CD4-positive, alpha-beta T cell (primary cell): ENCODE measurements at regions not wholly inside any gene's neighbourhood (a gene's known extent, or its start where the extent isn't known, plus 50 kb on each side); places are given as distances from the start of the nearest gene placed in this dataset.

Source experiments
- ATAC-seq: fragments of 200-7000 bp; cut with Tn5 transposase; one replicate; pipeline ENCODE4 v1.10.0; 2022; ENCODE audit warnings: mild to moderate bottlenecking; ENCODE audit not compliant: poor library complexity
- CTCF ChIA-PET: fragments of 350-600 bp; sonication (Branson Sonifier 250); formaldehyde crosslinking; loops from one replicate; lab custom pipeline; 2021; ENCODE audit warnings: antibody characterized with exemption, inconsistent platforms; lab: Charles Lee
- POLR2A ChIA-PET: fragments of 350-600 bp; sonication (Branson Sonifier 250); formaldehyde crosslinking; loops from one replicate; lab custom pipeline; 2021; ENCODE audit warnings: antibody characterized with exemption, inconsistent platforms; lab: Charles Lee
- DNase-seq, 14 experiments: peaks; one replicate each; pipeline ENCODE4 v3.0.0-alpha.2; 2013 to 2020; ENCODE audit warnings: mixed read lengths in 2 of 14
- H3K27ac ChIP-seq, 2 donors: one replicate each; pipeline versions ENCODE4 v1.5.1 to v1.7.0; 2013; ENCODE audit warnings: low read length in 2 of 2, low read depth in 1 of 2, mild to moderate bottlenecking in 1 of 2
- H3K27me3 ChIP-seq, 2 experiments: 1 replicate in 1 of 2; 2 replicates in 1 of 2; pipeline versions ENCODE4 v1.6.1 to v1.7.0; 2013; ENCODE audit warnings: low read length in 2 of 2, control low read depth in 1 of 2, mild to moderate bottlenecking in 1 of 2, moderate library complexity in 1 of 2; ENCODE audit not compliant: insufficient read depth in 2 of 2, control insufficient read depth in 1 of 2
- H3K36me3 ChIP-seq: one replicate; pipeline ENCODE4 v1.6.1; 2013; ENCODE audit warnings: low read length, control low read depth; ENCODE audit not compliant: insufficient read depth
- H3K4me1 ChIP-seq: one replicate; pipeline ENCODE4 v1.6.1; 2013; ENCODE audit warnings: low read length, control low read depth; ENCODE audit not compliant: insufficient read depth
- H3K4me3 ChIP-seq: one replicate; pipeline ENCODE4 v1.5.1; 2013; ENCODE audit warnings: mild to moderate bottlenecking, low read length, moderate library complexity
- H3K9me3 ChIP-seq, 2 experiments: 1 replicate in 1 of 2; 2 replicates in 1 of 2; pipeline versions ENCODE4 v1.6.1 to v1.7.0; 2013; ENCODE audit warnings: low read length in 2 of 2, mild to moderate bottlenecking in 2 of 2, control low read depth in 1 of 2, moderate library complexity in 1 of 2; ENCODE audit not compliant: control insufficient read depth in 1 of 2, insufficient read depth in 1 of 2
- H3K27ac Mint-ChIP-seq: one replicate; pipeline ENCODE4 v1.8.0; 2020; ENCODE audit warnings: mixed read lengths
- H3K27me3 Mint-ChIP-seq: one replicate; pipeline ENCODE4 v1.8.0; 2021; ENCODE audit warnings: mixed read lengths
- H3K36me3 Mint-ChIP-seq: one replicate; pipeline ENCODE4 v1.8.0; 2021; ENCODE audit warnings: low read depth, mixed read lengths
- H3K4me1 Mint-ChIP-seq: one replicate; pipeline ENCODE4 v1.8.0; 2021; ENCODE audit warnings: low read depth, mixed read lengths
- H3K4me3 Mint-ChIP-seq: one replicate; pipeline ENCODE4 v1.8.0; 2020; ENCODE audit warnings: mild to moderate bottlenecking, mixed read lengths
- H3K9me3 Mint-ChIP-seq: one replicate; pipeline ENCODE4 v1.8.0; 2020; ENCODE audit warnings: mixed read lengths
- CTCF ChIP-seq: fragments of 200-600 bp; IDR thresholded peaks from one replicate; pipeline ENCODE4 v1.8.0; 2022; ENCODE audit warnings: antibody characterized with exemption, mild to moderate bottlenecking
- intact Hi-C, 2 experiments: fragments of 100-400 bp; cut with DNase I in 1 of 2; cut with micrococcal nuclease in 1 of 2; formaldehyde crosslinking; loops; one replicate each; pipeline versions ENCODE4 v1.15.1 to v1.9.0; 2023 to 2025; cut with DNase I, micrococcal nuclease

DNA sequence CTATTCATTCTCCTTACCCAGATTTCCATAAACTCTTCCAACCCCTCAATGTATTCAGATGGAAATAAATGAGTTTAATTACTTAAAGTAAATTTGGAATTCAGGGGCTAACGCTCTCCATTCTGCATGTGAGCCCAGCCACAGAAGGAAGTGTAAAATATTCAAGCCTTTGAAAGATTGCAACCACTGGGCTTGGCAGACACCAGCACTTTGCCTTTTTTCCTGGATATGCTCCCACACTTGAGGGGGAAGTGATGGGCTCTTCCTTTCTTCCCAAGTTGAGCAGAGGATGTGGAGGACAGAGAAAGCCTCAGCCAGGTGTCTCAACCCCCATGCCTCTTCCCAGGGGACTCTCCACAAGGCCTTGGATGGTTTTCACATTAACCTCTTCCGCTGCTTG lies 825.1 kb upstream of the EEF2KMT start:
- ChIA-PET CTCF (no interaction called here), POLR2A (no interaction called here)
- Histone ChIP-seq H3K27me3 (no peaks in the 10 kb centered on the region), H3K9me3 (peaks cover 0 to 18% of the 10 kb centered on the region in 2 experiments), H3K36me3 (no peaks in the 10 kb centered on the region), H3K4me1 (no peaks in the 10 kb centered on the region), H3K4me3 (no peak overlapping the region), H3K27ac (no peak overlapping the region)
- Mint-ChIP-seq H3K9me3 (peaks cover 26% of the 10 kb centered on the region), H3K27ac (no peak overlapping the region), H3K4me3 (no peak overlapping the region), H3K36me3 (no peaks in the 10 kb centered on the region), H3K4me1 (no peaks in the 10 kb centered on the region), H3K27me3 (no peaks in the 10 kb centered on the region)
- ATAC-seq (no peak), DNase-seq (no peak)
- intact Hi-C loops: no loop called here
- no peak for TF ChIP-seq CTCF

DNA sequence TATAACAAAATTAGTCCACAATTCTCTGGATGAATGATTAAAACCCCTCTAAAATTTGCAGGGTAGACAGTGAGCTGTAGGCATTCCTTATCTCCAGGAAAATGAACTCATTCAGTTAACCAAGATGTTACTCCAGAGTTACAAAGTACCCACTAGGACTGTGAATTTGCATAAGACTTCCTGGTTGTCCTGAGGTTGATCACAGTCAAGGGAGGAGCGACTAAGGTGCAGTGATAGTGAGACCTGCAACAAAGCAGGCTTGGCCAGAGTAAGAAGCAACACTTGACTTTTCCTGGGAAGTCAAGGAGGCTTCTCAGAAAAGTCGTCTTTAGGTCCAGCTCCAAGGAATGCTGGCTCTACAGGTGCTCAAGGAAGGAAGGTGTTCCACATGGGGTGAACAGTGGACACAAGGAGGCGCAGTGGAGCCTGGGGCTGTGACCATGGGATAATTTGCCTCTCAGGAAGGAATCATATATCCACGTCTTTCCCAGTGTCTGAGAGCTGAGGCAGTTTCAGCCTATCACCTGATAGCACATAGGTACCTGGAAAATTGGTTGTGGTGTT lies 821.1 kb upstream of the EEF2KMT start:
- Mint-ChIP-seq H3K4me3 (no peak overlapping the region), H3K27me3 (no peaks in the 10 kb centered on the region), H3K27ac (no peak overlapping the region), H3K36me3 (no peaks in the 10 kb centered on the region), H3K4me1 (no peaks in the 10 kb centered on the region), H3K9me3 (peaks cover 21% of the 10 kb centered on the region)
- H3K4me1 ChIP-seq: no peaks in the 10 kb centered on the region
- ChIA-PET POLR2A (no interaction called here), CTCF (no interaction called here)
- H3K36me3 ChIP-seq: no peaks in the 10 kb centered on the region
- no peaks in the 10 kb centered on the region for H3K27me3 ChIP-seq
- ATAC-seq (no peak), DNase-seq (no peak)
- no peak overlapping the region for H3K4me3 ChIP-seq
- intact Hi-C loops: no loop called here
- H3K9me3 ChIP-seq: peaks cover 0 to 31% of the 10 kb centered on the region in 2 experiments
- no peak overlapping the region for H3K27ac ChIP-seq
- no peak for TF ChIP-seq CTCF

DNA sequence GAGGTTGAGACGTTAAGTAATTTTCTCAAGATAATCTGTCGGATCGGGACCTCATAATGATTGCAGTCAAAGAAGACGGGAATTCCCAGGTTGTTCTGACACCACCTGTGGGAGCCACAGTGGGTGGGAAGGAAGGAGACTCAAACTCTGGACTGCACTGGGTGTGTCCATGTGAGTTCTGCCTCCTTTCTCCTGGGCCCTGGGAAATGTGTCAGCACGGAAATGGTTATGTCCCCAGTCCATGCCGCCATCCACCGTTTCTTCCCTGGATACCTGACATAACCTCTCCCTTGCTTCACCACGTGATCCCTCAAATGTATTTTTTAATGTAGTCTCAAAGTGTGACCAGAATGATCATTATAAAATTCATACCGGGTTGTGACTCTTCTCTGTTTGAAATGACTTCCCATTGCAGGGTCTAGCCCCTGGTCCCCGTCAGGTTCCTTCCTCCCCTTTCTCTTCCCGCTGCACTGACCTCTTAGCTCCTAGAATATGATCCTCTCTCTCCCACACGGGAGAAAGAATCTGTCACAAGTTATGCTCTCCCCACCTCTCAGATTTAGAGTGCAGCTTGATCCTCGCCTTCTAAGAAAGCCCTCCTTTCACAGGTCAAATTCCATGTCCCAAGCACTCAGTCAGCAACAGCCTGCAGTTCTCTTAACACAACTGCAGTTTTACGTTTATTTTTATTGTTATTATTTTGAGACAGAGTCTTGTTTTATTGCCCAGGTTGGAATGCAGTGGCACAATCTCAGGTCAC lies 820.0 kb upstream of the EEF2KMT start:
- H3K36me3 Mint-ChIP-seq: no peaks in the 10 kb centered on the region
- no peaks in the 10 kb centered on the region for H3K4me1 ChIP-seq
- H3K4me3 Mint-ChIP-seq: no peak overlapping the region
- CTCF ChIA-PET: no interaction called here
- H3K9me3 ChIP-seq: peaks cover 0 to 30% of the 10 kb centered on the region in 2 experiments
- no peaks in the 10 kb centered on the region for H3K36me3 ChIP-seq
- no peaks in the 10 kb centered on the region for H3K27me3 ChIP-seq
- no peaks in the 10 kb centered on the region for H3K27me3 Mint-ChIP-seq
- no peak for TF ChIP-seq CTCF
- no peak overlapping the region for H3K27ac ChIP-seq
- no peaks in the 10 kb centered on the region for H3K4me1 Mint-ChIP-seq
- intact Hi-C loops: no loop called here
- ATAC-seq (no peak), DNase-seq (no peak)
- H3K9me3 Mint-ChIP-seq: peaks cover 21% of the 10 kb centered on the region
- H3K4me3 ChIP-seq: no peak overlapping the region
- POLR2A ChIA-PET: no interaction called here
- no peak overlapping the region for H3K27ac Mint-ChIP-seq
